CD14-positive monocyte (primary cell): ENCODE measurements at regions not wholly inside any gene's neighbourhood (a gene's known extent, or its start where the extent isn't known, plus 50 kb on each side); places are given as distances from the start of the nearest gene placed in this dataset.

Experiments used
- DNase-seq, 3 donors: peaks; one replicate each; pipeline ENCODE4 v3.0.0-alpha.2; 2011 to 2022
- H2AFZ ChIP-seq: 2 replicates; pipeline ENCODE4 v1.6.0; 2012; ENCODE audit warnings: mild to moderate bottlenecking, low read depth, low read length, inconsistent platforms; ENCODE audit not compliant: insufficient read depth, poor library complexity, severe bottlenecking
- H3K27ac ChIP-seq, 2 donors: 1 replicate in 1 of 2; 2 replicates in 1 of 2; pipeline ENCODE4 v1.5.1; 2012 to 2013; ENCODE audit warnings: low read length in 2 of 2, control low read depth in 1 of 2, inconsistent platforms in 1 of 2, low read depth in 1 of 2, mild to moderate bottlenecking in 1 of 2
- H3K27me3 ChIP-seq, 2 donors: one replicate each; pipeline versions ENCODE4 v1.6.0 to v1.6.1; 2011 to 2013; ENCODE audit warnings: low read length in 2 of 2; ENCODE audit not compliant: control insufficient read depth in 2 of 2, insufficient read depth in 2 of 2
- H3K36me3 ChIP-seq, 2 donors: replicated peaks in 1 of 2; 1 replicate in 1 of 2; 2 replicates in 1 of 2; pipeline versions ENCODE4 v1.5.1 to v1.6.1; 2012 to 2013; ENCODE audit warnings: low read length in 2 of 2, control low read depth in 1 of 2, inconsistent platforms in 1 of 2, mild to moderate bottlenecking in 1 of 2; ENCODE audit not compliant: insufficient read depth in 2 of 2, control insufficient read depth in 1 of 2
- H3K4me1 ChIP-seq, 2 donors: 1 replicate in 1 of 2; 2 replicates in 1 of 2; pipeline versions ENCODE4 v1.5.1 to v1.6.1; 2012 to 2013; ENCODE audit warnings: low read length in 2 of 2, control low read depth in 1 of 2, inconsistent platforms in 1 of 2, mild to moderate bottlenecking in 1 of 2, moderate library complexity in 1 of 2; ENCODE audit not compliant: insufficient read depth in 2 of 2, control insufficient read depth in 1 of 2
- H3K4me2 ChIP-seq: replicated peaks from 2 replicates; pipeline ENCODE3; 2012; ENCODE audit warnings: low read length, moderate library complexity, mild to moderate bottlenecking; ENCODE audit not compliant: poor library complexity, severe bottlenecking; ENCODE audit errors: extremely low read depth
- H3K4me3 ChIP-seq, 3 experiments: fragments of 200-600 bp in 1 of 3; sonication (generic) in 1 of 3; replicated peaks in 1 of 3; 1 replicate in 2 of 3; 2 replicates in 1 of 3; pipeline ENCODE4 v1.5.1; 2011 to 2013; ENCODE audit warnings: low read length in 3 of 3, mild to moderate bottlenecking in 3 of 3, control low read depth in 2 of 3, low read depth in 2 of 3, inconsistent platforms in 1 of 3, moderate library complexity in 1 of 3
- H3K79me2 ChIP-seq: 2 replicates; pipeline ENCODE4 v1.6.0; 2012; ENCODE audit warnings: mild to moderate bottlenecking, control low read depth, inconsistent platforms, low read length, moderate library complexity; ENCODE audit not compliant: insufficient read depth
- H3K9ac ChIP-seq: 2 replicates; pipeline ENCODE4 v1.6.0; 2017; ENCODE audit warnings: low read length, mild to moderate bottlenecking; ENCODE audit not compliant: insufficient read depth, poor library complexity, severe bottlenecking
- H3K9me3 ChIP-seq, 2 donors: replicated peaks in 1 of 2; 1 replicate in 1 of 2; 2 replicates in 1 of 2; pipeline versions ENCODE4 v1.5.1 to v1.6.1; 2012 to 2013; ENCODE audit warnings: low read length in 2 of 2, control low read depth in 1 of 2; ENCODE audit not compliant: control insufficient read depth in 1 of 2, insufficient read depth in 1 of 2
- H4K20me1 ChIP-seq: 2 replicates; pipeline ENCODE4 v1.6.0; 2012; ENCODE audit warnings: mild to moderate bottlenecking, low read length, control low read depth, moderate library complexity; ENCODE audit not compliant: insufficient read depth
- H3K27ac Mint-ChIP-seq, 7 donors: one replicate each; pipeline ENCODE4 v1.8.0; 2020; ENCODE audit warnings: mild to moderate bottlenecking in 7 of 7, mixed read lengths in 7 of 7, moderate library complexity in 6 of 7, inconsistent platforms in 2 of 7
- H3K27me3 Mint-ChIP-seq, 3 donors: one replicate each; pipeline ENCODE4 v1.8.0; 2021 to 2022; ENCODE audit warnings: low read depth in 3 of 3, mild to moderate bottlenecking in 3 of 3, mixed read lengths in 3 of 3, moderate library complexity in 3 of 3, inconsistent platforms in 1 of 3
- H3K36me3 Mint-ChIP-seq, 2 donors: one replicate each; pipeline ENCODE4 v1.8.0; 2020; ENCODE audit warnings: mixed read lengths in 2 of 2, inconsistent platforms in 1 of 2, mild to moderate bottlenecking in 1 of 2
- H3K4me1 Mint-ChIP-seq: one replicate; pipeline ENCODE4 v1.8.0; 2020; ENCODE audit warnings: mild to moderate bottlenecking, mixed read lengths
- H3K4me3 Mint-ChIP-seq, 2 donors: one replicate each; pipeline ENCODE4 v1.8.0; 2020; ENCODE audit warnings: mild to moderate bottlenecking in 2 of 2, mixed read lengths in 2 of 2, moderate library complexity in 1 of 2
- H3K9me3 Mint-ChIP-seq, 7 donors: one replicate each; pipeline ENCODE4 v1.8.0; 2020 to 2022; ENCODE audit warnings: mixed read lengths in 7 of 7, mild to moderate bottlenecking in 6 of 7, moderate library complexity in 6 of 7, inconsistent platforms in 2 of 7
- CTCF ChIP-seq: fragments of 200-600 bp; IDR thresholded peaks from one replicate; pipeline ENCODE4 v1.8.0; 2022; ENCODE audit warnings: antibody characterized with exemption, mild to moderate bottlenecking
- WGBS: methylation state at CpG from one replicate; pipeline ENCODE4 v1.1.5; 2013; ENCODE audit warnings: missing lambda C conversion rate; ENCODE audit not compliant: insufficient coverage; 5-methylcytosine and 5-hydroxymethylcytosine counted together
- intact Hi-C, 2 donors: fragments of 100-400 bp; cut with micrococcal nuclease; formaldehyde crosslinking; loops; one replicate each; pipeline versions ENCODE4 v1.15.0 to v1.15.1; 2023

DNA sequence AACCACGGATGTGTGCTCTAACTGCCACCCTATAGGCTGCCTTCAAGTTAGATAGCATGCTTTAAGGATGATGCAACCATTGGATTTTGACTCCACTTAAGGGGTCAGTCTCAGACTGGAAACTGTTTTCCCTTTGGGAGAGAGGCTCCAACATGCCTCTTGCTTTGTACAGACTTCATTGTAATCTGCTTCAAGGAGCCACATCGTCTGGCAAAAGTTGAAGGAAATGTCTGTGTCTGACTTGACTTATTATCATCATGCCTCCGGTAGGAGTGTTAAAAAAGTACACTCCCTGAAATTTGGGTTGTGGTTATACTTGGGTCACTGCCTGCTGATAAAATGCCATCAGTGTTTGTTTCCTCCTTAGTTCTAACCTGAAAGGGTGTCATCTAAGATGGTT is 245.4 kb upstream of the CDIN1 start:
- Histone ChIP-seq H3K36me3 (no peaks in the 10 kb centered on the region), H3K4me1 (no peaks in the 10 kb centered on the region), H3K79me2 (no peaks in the 10 kb centered on the region), H3K9ac (no peak overlapping the region), H3K9me3 (peaks cover 8 to 16% of the 10 kb centered on the region in 2 donors), H3K4me3 (no peak overlapping the region), H4K20me1 (no peaks in the 10 kb centered on the region), H3K27ac (no peak overlapping the region), H3K4me2 (no peak overlapping the region), H3K27me3 (no peaks in the 10 kb centered on the region), H2AFZ (no peak overlapping the region)
- Mint-ChIP-seq H3K27me3 (no peaks in the 10 kb centered on the region), H3K36me3 (no peaks in the 10 kb centered on the region), H3K9me3 (peaks cover 0 to 10% (median 5%) of the 10 kb centered on the region in 7 donors), H3K4me1 (no peaks in the 10 kb centered on the region), H3K4me3 (no peak overlapping the region), H3K27ac (no peak overlapping the region)
- 40% methylated on average over 3 of the region's 3 CpGs for WGBS
- intact Hi-C loops, result no loop called here
- no peak for TF ChIP-seq CTCF
- no peak for DNase-seq

- no peaks in the 10 kb centered on the region for H3K36me3 ChIP-seq
- DNase-seq, result no peak
- H4K20me1 ChIP-seq, result no peaks in the 10 kb centered on the region
- H3K9me3 ChIP-seq, result peaks cover 7 to 8% of the 10 kb centered on the region in 2 donors
- H3K27me3 ChIP-seq, result no peaks in the 10 kb centered on the region
- Mint-ChIP-seq H3K4me3 (no peak overlapping the region), H3K27me3 (no peaks in the 10 kb centered on the region), H3K9me3 (peaks cover 0 to 7% (median 5%) of the 10 kb centered on the region in 7 donors), H3K36me3 (no peaks in the 10 kb centered on the region), H3K4me1 (no peaks in the 10 kb centered on the region), H3K27ac (no peak overlapping the region)
- no peak overlapping the region for H3K4me3 ChIP-seq
- no CpG with 5 or more reads among the region's 2 CpGs for WGBS
- no peak overlapping the region for H3K27ac ChIP-seq
- no peak overlapping the region for H3K9ac ChIP-seq
- no peak overlapping the region for H3K4me2 ChIP-seq
- intact Hi-C loops, result no loop called here
- TF ChIP-seq CTCF, result no peak
- H2AFZ ChIP-seq, result no peak overlapping the region
- H3K79me2 ChIP-seq, result no peaks in the 10 kb centered on the region
- no peaks in the 10 kb centered on the region for H3K4me1 ChIP-seq
These were observed 244.2 kb upstream of the CDIN1 start for GRCh38 chr15:36335224-36335623.
